GM12878 (cell line): ENCODE measurements at regions not wholly inside any gene's neighbourhood (a gene's known extent, or its start where the extent isn't known, plus 50 kb on each side); places are given as distances from the start of the nearest gene placed in this dataset.

Experiments used
- ATAC-seq: fragments of 200-7000 bp; cut with Tn5 transposase; 3 replicates; pipeline ENCODE4 v1.9.1; 2020; ENCODE audit warnings: mild to moderate bottlenecking, moderate library complexity
- BruUV-seq: library from RNA; stranded (reverse); fragments of 400-500 nt; replicated peaks from 2 replicates; lab custom pipeline; 2021; lab: Mats Ljungman, UMichigan
- CTCF ChIA-PET: fragments of 300-600 bp; sonication (Branson Sonifier 250); formaldehyde crosslinking; extraction: SDS; loops from one replicate; lab custom pipeline; 2021; ENCODE audit warnings: inconsistent platforms; lab: Yijun Ruan, JAX
- POLR2A ChIA-PET: fragments of 350-600 bp; formaldehyde crosslinking; extraction: SDS; loops from one replicate; lab custom pipeline; 2021; ENCODE audit warnings: inconsistent platforms; lab: Charles Lee
- RAD21 ChIA-PET: fragments of 300-600 bp; sonication (Branson Sonifier 250); formaldehyde crosslinking; loops from one replicate; lab custom pipeline; 2023; ENCODE audit warnings: antibody characterized with exemption; ENCODE audit not compliant: unreplicated experiment; lab: Charles Lee
- SMC1A ChIA-PET: fragments of 300-600 bp; sonication (Branson Sonifier 250); formaldehyde crosslinking; loops from one replicate; lab custom pipeline; 2023; ENCODE audit not compliant: unreplicated experiment, uncharacterized antibody; lab: Charles Lee
- DNase-seq: peaks from one replicate; pipeline ENCODE4 v3.0.0-alpha.2; 2011; ENCODE audit warnings: low read depth, low spot score
- FAIRE-seq: peaks from 3 replicates; lab custom pipeline; 2011; peaks lifted over from hg19 to GRCh38; lab: Jason Lieb, UNC
- H2AFZ ChIP-seq: 2 replicates; pipeline ENCODE4 v1.6.0; 2011; ENCODE audit warnings: low read depth, low read length, control low read depth; ENCODE audit not compliant: control insufficient read depth
- H3K27ac ChIP-seq: 2 replicates; pipeline ENCODE4 v1.5.1; 2011; ENCODE audit warnings: control low read depth; ENCODE audit not compliant: control insufficient read depth, insufficient read depth
- H3K27me3 ChIP-seq, 2 experiments: replicated peaks in 1 of 2; 2 replicates each; pipeline versions ENCODE4 v1.6.0 to v1.6.1; 2011; ENCODE audit warnings: low read length in 1 of 2; ENCODE audit not compliant: control insufficient read depth in 2 of 2, insufficient read depth in 2 of 2
- H3K36me3 ChIP-seq, 2 experiments: 2 replicates each; pipeline ENCODE4 v1.5.1; 2011; ENCODE audit warnings: low read length in 1 of 2; ENCODE audit not compliant: control insufficient read depth in 2 of 2, insufficient read depth in 2 of 2
- H3K4me1 ChIP-seq: 2 replicates; pipeline ENCODE4 v1.6.1; 2011; ENCODE audit warnings: mild to moderate bottlenecking, low read length, moderate library complexity, mixed read lengths; ENCODE audit not compliant: control insufficient read depth, insufficient read depth
- H3K4me2 ChIP-seq: 2 replicates; pipeline ENCODE4 v1.6.0; 2011; ENCODE audit warnings: control low read depth; ENCODE audit not compliant: control insufficient read depth, insufficient read depth
- H3K4me3 ChIP-seq: fragments of 200-600 bp; sonication (generic); 2 replicates; pipeline ENCODE4 v1.5.1; 2016
- H3K79me2 ChIP-seq: 2 replicates; pipeline ENCODE4 v1.6.0; 2011; ENCODE audit warnings: low read length; ENCODE audit not compliant: control insufficient read depth, insufficient read depth
- H3K9ac ChIP-seq: 2 replicates; pipeline ENCODE4 v1.8.0; 2011; ENCODE audit warnings: low read length, control low read depth, mixed read lengths; ENCODE audit not compliant: control insufficient read depth, insufficient read depth
- H3K9me3 ChIP-seq: replicated peaks from 3 replicates; pipeline ENCODE4 v1.5.1; 2011; ENCODE audit warnings: mild to moderate bottlenecking, low read length; ENCODE audit not compliant: control insufficient read depth, insufficient read depth
- H4K20me1 ChIP-seq: 2 replicates; pipeline ENCODE4 v1.6.0; 2011; ENCODE audit not compliant: control insufficient read depth, insufficient read depth
- BACH1 ChIP-seq: fragments of 450-650 bp; IDR thresholded peaks from 2 replicates; pipeline ENCODE4 v1.6.1; 2017; ENCODE audit warnings: mild to moderate bottlenecking, borderline replicate concordance
- CREB1 ChIP-seq: IDR thresholded peaks from 2 replicates; pipeline ENCODE4 v1.6.1; 2012; ENCODE audit warnings: low read depth, mild to moderate bottlenecking, inconsistent platforms
- MEF2B ChIP-seq: fragments of 450-650 bp; IDR thresholded peaks from 2 replicates; pipeline ENCODE4 v1.6.1; 2018; ENCODE audit warnings: mild to moderate bottlenecking, moderate library complexity; ENCODE audit not compliant: partially characterized antibody, poor library complexity, severe bottlenecking
- MTA2 ChIP-seq: fragments of 450-650 bp; IDR thresholded peaks from 2 replicates; pipeline ENCODE4 v1.6.1; 2016; ENCODE audit warnings: low read depth, mild to moderate bottlenecking, moderate library complexity
- POU2F2 ChIP-seq: IDR thresholded peaks from 3 replicates; pipeline ENCODE4 v1.6.1; 2011; ENCODE audit warnings: low read depth, mild to moderate bottlenecking, low read length, borderline replicate concordance
- SMAD1 ChIP-seq: fragments of 450-650 bp; IDR thresholded peaks from 2 replicates; pipeline ENCODE4 v1.6.1; 2018; ENCODE audit warnings: mild to moderate bottlenecking, low read depth; ENCODE audit not compliant: partially characterized antibody
- SMARCA5 ChIP-seq: fragments of 450-650 bp; IDR thresholded peaks from 2 replicates; pipeline ENCODE4 v1.6.1; 2017; ENCODE audit warnings: mild to moderate bottlenecking
- SREBF2 ChIP-seq: IDR thresholded peaks from 2 replicates; pipeline ENCODE4 v1.6.1; 2012; ENCODE audit warnings: mild to moderate bottlenecking, low read length
- TCF3 ChIP-seq: IDR thresholded peaks from 2 replicates; pipeline ENCODE4 v1.6.1; 2012; ENCODE audit warnings: low read depth, mild to moderate bottlenecking, low read length, borderline replicate concordance; ENCODE audit not compliant: insufficient read depth
- YBX1 ChIP-seq: fragments of 450-650 bp; IDR thresholded peaks from 2 replicates; pipeline ENCODE4 v1.6.1; 2016; ENCODE audit warnings: antibody characterized with exemption
- WGBS: methylation state at CpG from one replicate; pipeline ENCODE4 v1.1.6; 2016; ENCODE audit warnings: low lambda C conversion rate; ENCODE audit not compliant: insufficient replicate concordance, insufficient coverage; ENCODE audit errors: missing lambda C conversion rate; 5-methylcytosine and 5-hydroxymethylcytosine counted together
- in situ Hi-C: fragments of 300-500 bp; cut with MboI; formaldehyde crosslinking; loops from 9 replicates; pipeline ENCODE4 v1.14.3; 2018; ENCODE audit warnings: mixed read lengths
- intact Hi-C: fragments of 100-400 bp; cut with micrococcal nuclease; formaldehyde crosslinking; loops from one replicate; pipeline ENCODE4 v1.14.2; 2022; ENCODE audit not compliant: unreplicated experiment
- TF ChIP-seq, protein P1 (sequence below): fragments of 450-650 bp; conservative IDR thresholded peaks from 2 replicates; pipeline ENCODE4 v1.6.1; 2017; ENCODE audit warnings: mild to moderate bottlenecking, moderate library complexity
- TF ChIP-seq, protein P2 (sequence below): IDR thresholded peaks from 2 replicates; pipeline ENCODE4 v1.6.1; 2011; ENCODE audit warnings: borderline replicate concordance, low read depth, mild to moderate bottlenecking, moderate library complexity, mixed read lengths, low read length; ENCODE audit not compliant: insufficient read depth; ENCODE audit errors: extremely low read length
- TF ChIP-seq, protein P3 (sequence below): fragments of 450-650 bp; IDR thresholded peaks from 2 replicates; pipeline ENCODE4 v1.6.1; 2018; ENCODE audit warnings: mild to moderate bottlenecking, low read depth, moderate library complexity; ENCODE audit not compliant: partially characterized antibody

DNA sequence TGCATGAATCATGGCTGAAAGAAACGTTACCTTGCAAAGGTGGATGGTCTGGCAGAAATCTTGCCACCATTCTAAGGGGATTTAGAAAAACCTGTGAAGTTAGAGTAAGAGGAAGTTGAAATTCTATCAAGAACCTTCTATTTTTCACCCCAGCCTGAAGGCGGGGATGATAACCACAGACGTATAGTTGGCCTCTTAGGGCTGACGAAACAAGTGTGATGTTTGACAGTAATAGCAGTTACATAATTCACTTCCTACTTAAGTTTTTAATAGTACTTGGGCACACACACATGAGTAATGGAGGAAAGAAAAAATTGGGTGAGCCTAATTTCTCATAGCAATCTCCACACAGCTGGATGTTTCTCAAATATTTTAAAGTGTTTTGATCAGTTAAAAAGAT lies 336.6 kb upstream of the SALL3 start:
- intact Hi-C loops (no loop called here), in situ Hi-C loops (loop anchor here (10.0 kb wide), 1 partner anchor 58 kb away; no protein-coding TSS in a partner anchor)
- Histone ChIP-seq H3K36me3 (no peaks in the 10 kb centered on the region), H3K4me1 (no peaks in the 10 kb centered on the region), H3K4me2 (no peak overlapping the region), H3K9ac (no peak overlapping the region), H3K27me3 (no peaks in the 10 kb centered on the region), H3K9me3 (no peaks in the 10 kb centered on the region; the same call in 2 of the 3 replicates), H4K20me1 (no peaks in the 10 kb centered on the region), H3K4me3 (no peak overlapping the region), H2AFZ (no peak overlapping the region), H3K79me2 (no peaks in the 10 kb centered on the region), H3K27ac (no peak overlapping the region)
- no TSS peak for BruUV-seq
- ChIA-PET RAD21 (no interaction called here), SMC1A (no interaction called here), POLR2A (no interaction called here), CTCF (no interaction called here)
- FAIRE-seq, result no peak
- WGBS, result 1% methylated on average over 4 of the region's 4 CpGs
- DNase-seq, result no peak
- no peak for ATAC-seq
- TF ChIP-seq YBX1, result no peak
- no peak for TF ChIP-seq TCF3
- no peak for TF ChIP-seq MTA2
- TF ChIP-seq CREB1, result no peak
- TF ChIP-seq MEF2B, result no peak
- TF ChIP-seq SREBF2, result no peak
- TF ChIP-seq BACH1, result no peak
- TF ChIP-seq, protein P1, sequence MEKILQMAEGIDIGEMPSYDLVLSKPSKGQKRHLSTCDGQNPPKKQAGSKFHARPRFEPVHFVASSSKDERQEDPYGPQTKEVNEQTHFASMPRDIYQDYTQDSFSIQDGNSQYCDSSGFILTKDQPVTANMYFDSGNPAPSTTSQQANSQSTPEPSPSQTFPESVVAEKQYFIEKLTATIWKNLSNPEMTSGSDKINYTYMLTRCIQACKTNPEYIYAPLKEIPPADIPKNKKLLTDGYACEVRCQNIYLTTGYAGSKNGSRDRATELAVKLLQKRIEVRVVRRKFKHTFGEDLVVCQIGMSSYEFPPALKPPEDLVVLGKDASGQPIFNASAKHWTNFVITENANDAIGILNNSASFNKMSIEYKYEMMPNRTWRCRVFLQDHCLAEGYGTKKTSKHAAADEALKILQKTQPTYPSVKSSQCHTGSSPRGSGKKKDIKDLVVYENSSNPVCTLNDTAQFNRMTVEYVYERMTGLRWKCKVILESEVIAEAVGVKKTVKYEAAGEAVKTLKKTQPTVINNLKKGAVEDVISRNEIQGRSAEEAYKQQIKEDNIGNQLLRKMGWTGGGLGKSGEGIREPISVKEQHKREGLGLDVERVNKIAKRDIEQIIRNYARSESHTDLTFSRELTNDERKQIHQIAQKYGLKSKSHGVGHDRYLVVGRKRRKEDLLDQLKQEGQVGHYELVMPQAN, result no peak
- no peak for TF ChIP-seq POU2F2
- TF ChIP-seq SMARCA5, result no peak
- TF ChIP-seq, protein P2, sequence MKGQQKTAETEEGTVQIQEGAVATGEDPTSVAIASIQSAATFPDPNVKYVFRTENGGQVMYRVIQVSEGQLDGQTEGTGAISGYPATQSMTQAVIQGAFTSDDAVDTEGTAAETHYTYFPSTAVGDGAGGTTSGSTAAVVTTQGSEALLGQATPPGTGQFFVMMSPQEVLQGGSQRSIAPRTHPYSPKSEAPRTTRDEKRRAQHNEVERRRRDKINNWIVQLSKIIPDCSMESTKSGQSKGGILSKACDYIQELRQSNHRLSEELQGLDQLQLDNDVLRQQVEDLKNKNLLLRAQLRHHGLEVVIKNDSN, result no peak
- TF ChIP-seq, protein P3, sequence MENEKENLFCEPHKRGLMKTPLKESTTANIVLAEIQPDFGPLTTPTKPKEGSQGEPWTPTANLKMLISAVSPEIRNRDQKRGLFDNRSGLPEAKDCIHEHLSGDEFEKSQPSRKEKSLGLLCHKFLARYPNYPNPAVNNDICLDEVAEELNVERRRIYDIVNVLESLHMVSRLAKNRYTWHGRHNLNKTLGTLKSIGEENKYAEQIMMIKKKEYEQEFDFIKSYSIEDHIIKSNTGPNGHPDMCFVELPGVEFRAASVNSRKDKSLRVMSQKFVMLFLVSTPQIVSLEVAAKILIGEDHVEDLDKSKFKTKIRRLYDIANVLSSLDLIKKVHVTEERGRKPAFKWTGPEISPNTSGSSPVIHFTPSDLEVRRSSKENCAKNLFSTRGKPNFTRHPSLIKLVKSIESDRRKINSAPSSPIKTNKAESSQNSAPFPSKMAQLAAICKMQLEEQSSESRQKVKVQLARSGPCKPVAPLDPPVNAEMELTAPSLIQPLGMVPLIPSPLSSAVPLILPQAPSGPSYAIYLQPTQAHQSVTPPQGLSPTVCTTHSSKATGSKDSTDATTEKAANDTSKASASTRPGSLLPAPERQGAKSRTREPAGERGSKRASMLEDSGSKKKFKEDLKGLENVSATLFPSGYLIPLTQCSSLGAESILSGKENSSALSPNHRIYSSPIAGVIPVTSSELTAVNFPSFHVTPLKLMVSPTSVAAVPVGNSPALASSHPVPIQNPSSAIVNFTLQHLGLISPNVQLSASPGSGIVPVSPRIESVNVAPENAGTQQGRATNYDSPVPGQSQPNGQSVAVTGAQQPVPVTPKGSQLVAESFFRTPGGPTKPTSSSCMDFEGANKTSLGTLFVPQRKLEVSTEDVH, result no peak
- no peak for TF ChIP-seq SMAD1
